GM13977 (cell line): ENCODE measurements at regions not wholly inside any gene's neighbourhood (a gene's known extent, or its start where the extent isn't known, plus 50 kb on each side); places are given as distances from the start of the nearest gene placed in this dataset.

ENCODE experiments used
- DNase-seq: peaks from one replicate; pipeline ENCODE4 v3.0.0; 2012; ENCODE audit warnings: low spot score
- in situ Hi-C: fragments of 300-500 bp; cut with MboI; formaldehyde crosslinking; loops from one replicate; pipeline ENCODE4 v1.12.0; 2022; ENCODE audit warnings: low sequenced_read_pairs, low pct_unique_long_range_greater_than_20kb, mixed read lengths, inconsistent platforms; ENCODE audit not compliant: unreplicated experiment
- TF ChIP-seq, protein P1 (sequence below): IDR thresholded peaks from 2 replicates; pipeline ENCODE4 v1.5.1; 2012; ENCODE audit warnings: mild to moderate bottlenecking, control low read depth; ENCODE audit not compliant: insufficient read depth; ENCODE audit errors: extremely low read depth, missing control alignments

- no peak for DNase-seq
- in situ Hi-C loops = no loop called here
- TF ChIP-seq, protein P1, sequence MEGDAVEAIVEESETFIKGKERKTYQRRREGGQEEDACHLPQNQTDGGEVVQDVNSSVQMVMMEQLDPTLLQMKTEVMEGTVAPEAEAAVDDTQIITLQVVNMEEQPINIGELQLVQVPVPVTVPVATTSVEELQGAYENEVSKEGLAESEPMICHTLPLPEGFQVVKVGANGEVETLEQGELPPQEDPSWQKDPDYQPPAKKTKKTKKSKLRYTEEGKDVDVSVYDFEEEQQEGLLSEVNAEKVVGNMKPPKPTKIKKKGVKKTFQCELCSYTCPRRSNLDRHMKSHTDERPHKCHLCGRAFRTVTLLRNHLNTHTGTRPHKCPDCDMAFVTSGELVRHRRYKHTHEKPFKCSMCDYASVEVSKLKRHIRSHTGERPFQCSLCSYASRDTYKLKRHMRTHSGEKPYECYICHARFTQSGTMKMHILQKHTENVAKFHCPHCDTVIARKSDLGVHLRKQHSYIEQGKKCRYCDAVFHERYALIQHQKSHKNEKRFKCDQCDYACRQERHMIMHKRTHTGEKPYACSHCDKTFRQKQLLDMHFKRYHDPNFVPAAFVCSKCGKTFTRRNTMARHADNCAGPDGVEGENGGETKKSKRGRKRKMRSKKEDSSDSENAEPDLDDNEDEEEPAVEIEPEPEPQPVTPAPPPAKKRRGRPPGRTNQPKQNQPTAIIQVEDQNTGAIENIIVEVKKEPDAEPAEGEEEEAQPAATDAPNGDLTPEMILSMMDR = no peak
Measured at GRCh38 chr16:11460820-11461594, 115.7 kb downstream of the RMI2 start.

DNA sequence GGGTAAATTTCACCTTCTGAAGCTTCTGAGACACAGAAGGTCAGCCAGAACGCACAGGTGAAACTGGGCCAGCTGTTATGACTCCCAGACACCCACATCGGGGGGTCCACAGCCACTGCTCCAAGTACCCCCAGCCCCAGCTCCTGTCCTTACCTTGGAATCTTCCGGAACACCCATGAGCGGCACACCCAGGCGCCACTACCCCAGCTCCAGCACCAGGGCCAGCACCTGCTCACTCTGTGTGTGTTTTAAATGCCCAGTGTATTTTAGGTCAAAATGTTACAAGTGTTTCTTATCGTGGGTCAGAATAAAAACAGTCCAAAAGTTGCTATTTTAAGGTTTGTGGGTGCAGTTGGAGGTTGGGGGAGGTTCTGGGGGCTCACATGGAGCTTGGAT lies 116.3 kb downstream of the RMI2 start:
- no peak for DNase-seq
- TF ChIP-seq, protein P1 = no peak
- in situ Hi-C loops = no loop called here

DNA sequence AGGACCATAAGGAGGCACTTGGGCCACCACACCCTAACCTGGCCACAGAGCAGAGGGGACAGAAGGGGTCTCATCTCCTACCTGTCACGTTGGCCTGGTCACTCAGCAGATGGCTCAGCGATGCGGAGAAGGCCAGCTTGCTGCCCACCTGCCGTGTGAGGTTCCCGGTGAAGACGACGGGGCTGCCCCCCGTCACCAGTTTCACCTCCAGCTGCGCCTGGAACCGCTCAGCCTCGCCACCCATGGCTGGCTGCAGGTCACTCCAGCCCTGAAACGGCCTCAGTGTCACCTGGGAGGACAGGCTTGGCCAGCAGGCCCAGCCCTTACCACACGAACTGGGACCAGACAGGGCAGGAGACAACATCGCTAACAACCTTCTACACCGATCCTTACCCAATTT lies 116.8 kb downstream of the RMI2 start:
- no peak for DNase-seq
- TF ChIP-seq, protein P1 = no peak
- in situ Hi-C loops = no loop called here

DNA sequence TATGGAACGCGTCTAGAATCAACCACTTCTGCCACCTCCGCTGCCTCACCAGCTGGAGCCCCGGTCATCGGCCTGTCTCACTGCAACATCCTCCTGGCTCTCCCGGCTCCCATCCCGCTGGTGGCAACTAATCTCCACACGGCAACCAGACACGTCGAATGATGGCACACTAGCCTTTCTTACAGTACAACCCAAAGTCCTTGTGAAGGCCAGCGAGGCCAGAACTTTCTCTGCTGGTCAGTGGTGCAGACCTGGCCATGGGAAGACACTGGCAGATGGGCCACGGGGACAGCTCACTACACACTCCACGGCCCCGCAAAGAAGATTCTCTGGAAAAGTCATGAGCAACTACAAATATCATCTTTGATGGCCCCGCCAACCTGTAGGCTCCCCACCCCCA lies 117.6 kb downstream of the RMI2 start:
- TF ChIP-seq, protein P1 = no peak
- in situ Hi-C loops = no loop called here
- DNase-seq = no peak

DNA sequence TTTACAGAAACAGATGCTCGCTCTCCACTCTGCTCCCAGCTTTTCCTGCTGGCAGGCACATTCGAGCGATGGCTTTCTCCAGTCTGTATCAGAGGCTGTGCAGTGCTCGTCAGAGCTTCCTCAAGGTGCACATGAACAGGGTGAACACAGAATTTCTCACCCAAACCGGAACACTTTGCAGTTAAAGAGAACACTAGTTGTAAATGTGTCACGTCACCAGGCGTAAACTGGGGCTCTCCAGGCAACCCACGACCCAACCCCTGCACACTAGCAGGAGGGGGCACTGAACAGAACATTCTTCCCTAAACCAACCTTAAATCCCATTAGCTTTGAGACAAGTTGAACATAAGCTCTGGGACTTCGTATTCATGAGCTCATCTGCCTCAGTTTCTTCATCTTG lies 119.0 kb downstream of the RMI2 start:
- TF ChIP-seq, protein P1 = no peak
- in situ Hi-C loops = no loop called here
- no peak for DNase-seq

- no peak for DNase-seq
- in situ Hi-C loops = no loop called here
- TF ChIP-seq, protein P1 = no peak
Measured at GRCh38 chr16:11465675-11466074, 120.4 kb downstream of the RMI2 start.
